Peyer's patch (tissue), 4 donors: ENCODE measurements at regions not wholly inside any gene's neighbourhood (a gene's known extent, or its start where the extent isn't known, plus 50 kb on each side); places are given as distances from the start of the nearest gene placed in this dataset.

ENCODE experiments used
- DNase-seq, 3 donors: peaks; one replicate each; pipeline ENCODE4 v3.0.0-alpha.2; 2017 to 2019
- H3K27ac ChIP-seq, 4 donors: fragments of 200-600 bp; sonication (generic); one replicate each; pipeline ENCODE4 v1.5.1; 2016 to 2019
- H3K27me3 ChIP-seq, 2 donors: fragments of 200-600 bp; sonication (generic); one replicate each; pipeline ENCODE4 v1.5.1; 2019
- H3K36me3 ChIP-seq, 3 donors: fragments of 200-600 bp; sonication (generic); one replicate each; pipeline ENCODE4 v1.5.1; 2016 to 2019
- H3K4me1 ChIP-seq, 4 donors: fragments of 200-600 bp; sonication (generic); one replicate each; pipeline ENCODE4 v1.5.1; 2016 to 2019
- H3K4me3 ChIP-seq, 4 donors: fragments of 200-600 bp; sonication (generic); 1 replicate in 3 of 4; 2 replicates in 1 of 4; pipeline ENCODE4 v1.5.1; 2016 to 2019; ENCODE audit warnings: mild to moderate bottlenecking in 1 of 4
- H3K9me3 ChIP-seq, 4 donors: fragments of 200-600 bp; sonication (generic); one replicate each; pipeline ENCODE4 v1.5.1; 2016 to 2019; ENCODE audit warnings: mild to moderate bottlenecking in 1 of 4
- POLR2A ChIP-seq, 2 donors: fragments of 450-650 bp; IDR thresholded peaks; one replicate each; pipeline ENCODE4 v1.5.1; 2017; ENCODE audit warnings: antibody characterized with exemption in 2 of 2, mild to moderate bottlenecking in 2 of 2, moderate library complexity in 2 of 2
- TF ChIP-seq, protein P1 (sequence below), 6 experiments: fragments of 450-650 bp in 4 of 6; fragments of 200-600 bp in 2 of 6; sonication (generic) in 1 of 6; IDR thresholded peaks; one replicate each; pipeline ENCODE4 v1.5.1; 2017 to 2019; ENCODE audit warnings: antibody characterized with exemption in 6 of 6, mild to moderate bottlenecking in 3 of 6, moderate library complexity in 1 of 6

DNA sequence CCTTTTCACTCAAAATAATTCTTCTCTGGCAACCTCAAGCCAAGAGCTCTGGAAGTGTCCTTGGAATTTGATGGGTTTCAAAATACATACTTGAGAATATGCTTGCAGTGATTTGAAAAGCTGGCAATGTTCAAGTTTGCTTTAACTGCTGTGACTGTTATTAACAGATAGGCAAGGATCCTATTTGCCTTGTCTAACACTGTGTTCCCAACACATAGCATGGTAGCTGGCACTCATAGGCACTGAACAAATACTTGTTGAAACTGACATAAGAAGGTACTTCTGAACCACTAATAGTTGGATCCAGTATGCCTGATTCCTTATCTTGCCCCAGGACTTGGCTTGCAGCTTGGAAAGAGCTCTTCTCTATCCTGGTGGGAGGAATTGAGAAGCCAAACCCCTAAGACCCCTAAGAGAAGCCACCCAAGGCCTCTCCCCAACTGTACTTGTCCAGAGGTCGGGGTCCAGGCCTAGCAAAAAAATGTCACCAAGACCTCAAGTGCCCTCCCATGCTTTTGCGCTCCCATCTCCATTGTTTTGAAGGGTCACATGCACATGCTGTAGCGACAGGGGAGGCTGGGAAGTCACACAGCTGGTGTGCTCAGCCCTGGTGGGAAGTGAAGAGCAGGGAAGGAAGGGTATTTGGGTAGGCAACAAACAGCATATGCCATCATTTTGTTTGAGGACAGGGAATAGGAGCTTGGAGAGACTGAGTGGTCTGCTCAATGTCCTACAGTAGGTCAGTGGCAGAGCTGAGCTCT, 118.4 kb upstream of the HAAO start:
- no peaks in the 10 kb centered on the region for H3K9me3 ChIP-seq
- peaks cover 0 to 30% (median 6%) of the 10 kb centered on the region in 4 donors for H3K4me1 ChIP-seq
- TF ChIP-seq POLR2A (IDR thresholded peaks at IDR 0.05): no peak
- TF ChIP-seq, protein P1, sequence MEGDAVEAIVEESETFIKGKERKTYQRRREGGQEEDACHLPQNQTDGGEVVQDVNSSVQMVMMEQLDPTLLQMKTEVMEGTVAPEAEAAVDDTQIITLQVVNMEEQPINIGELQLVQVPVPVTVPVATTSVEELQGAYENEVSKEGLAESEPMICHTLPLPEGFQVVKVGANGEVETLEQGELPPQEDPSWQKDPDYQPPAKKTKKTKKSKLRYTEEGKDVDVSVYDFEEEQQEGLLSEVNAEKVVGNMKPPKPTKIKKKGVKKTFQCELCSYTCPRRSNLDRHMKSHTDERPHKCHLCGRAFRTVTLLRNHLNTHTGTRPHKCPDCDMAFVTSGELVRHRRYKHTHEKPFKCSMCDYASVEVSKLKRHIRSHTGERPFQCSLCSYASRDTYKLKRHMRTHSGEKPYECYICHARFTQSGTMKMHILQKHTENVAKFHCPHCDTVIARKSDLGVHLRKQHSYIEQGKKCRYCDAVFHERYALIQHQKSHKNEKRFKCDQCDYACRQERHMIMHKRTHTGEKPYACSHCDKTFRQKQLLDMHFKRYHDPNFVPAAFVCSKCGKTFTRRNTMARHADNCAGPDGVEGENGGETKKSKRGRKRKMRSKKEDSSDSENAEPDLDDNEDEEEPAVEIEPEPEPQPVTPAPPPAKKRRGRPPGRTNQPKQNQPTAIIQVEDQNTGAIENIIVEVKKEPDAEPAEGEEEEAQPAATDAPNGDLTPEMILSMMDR (IDR thresholded peaks at IDR 0.05): no peak
- peak in 1 of 3 donors; percentile 17 for DNase-seq
- no peak overlapping the region for H3K27ac ChIP-seq
- H3K36me3 ChIP-seq: no peaks in the 10 kb centered on the region
- H3K4me3 ChIP-seq: no peak overlapping the region
- no peaks in the 10 kb centered on the region for H3K27me3 ChIP-seq

DNA sequence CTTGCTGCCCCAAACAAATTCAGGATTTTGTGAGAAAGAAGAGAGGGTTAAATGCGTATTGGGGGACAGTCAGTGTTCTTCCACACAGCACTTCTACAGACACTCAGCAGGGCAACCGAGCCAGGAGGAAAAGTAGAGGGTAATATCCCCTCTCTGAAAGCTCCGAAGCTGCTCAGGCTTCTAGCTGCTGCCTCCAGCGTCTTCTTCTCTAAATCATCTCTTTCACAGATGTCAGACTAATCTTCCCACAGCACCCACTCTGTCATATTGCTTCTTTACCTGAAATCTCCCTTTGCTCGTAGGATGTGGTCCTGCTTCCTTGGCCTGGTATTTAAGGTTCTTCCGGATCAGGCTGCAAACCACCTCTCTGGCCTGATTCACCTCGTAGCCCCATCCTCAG, 117.6 kb upstream of the HAAO start:
- TF ChIP-seq, protein P1 (IDR thresholded peaks at IDR 0.05): no peak
- TF ChIP-seq POLR2A (IDR thresholded peaks at IDR 0.05): no peak

DNA sequence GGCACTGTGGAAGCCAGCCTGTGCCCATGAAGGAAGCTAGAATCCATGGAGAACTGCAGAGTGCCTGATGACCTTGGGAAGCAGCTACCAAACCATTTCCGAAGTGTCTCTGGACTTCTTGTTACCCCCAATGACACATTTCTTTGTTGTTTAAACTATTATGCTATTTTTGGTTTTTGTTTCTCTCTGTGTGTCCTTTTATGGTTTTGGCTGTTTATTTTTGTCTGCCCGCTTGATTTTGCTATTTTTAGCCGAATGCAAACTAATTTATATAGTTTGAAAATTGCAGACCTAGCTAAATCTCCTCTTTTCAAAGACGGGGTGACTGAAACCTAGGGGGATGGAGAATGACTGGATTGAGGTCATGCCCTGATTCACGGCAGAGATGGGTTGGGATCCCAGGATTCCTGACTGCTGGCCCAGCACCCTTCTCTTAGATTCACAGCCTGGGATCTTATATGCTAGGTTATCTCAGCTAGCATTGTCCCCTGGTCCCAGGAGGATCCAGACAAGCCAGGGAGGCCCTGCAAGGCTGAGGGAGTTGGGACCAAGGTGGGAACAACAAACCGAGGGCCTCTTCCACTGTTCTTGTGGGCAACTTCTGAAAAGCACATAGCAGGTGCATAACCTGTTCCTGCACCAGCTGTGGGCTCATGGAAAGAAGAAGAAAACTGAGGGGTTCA, 116.3 kb upstream of the HAAO start:
- no peak overlapping the region for H3K4me3 ChIP-seq
- peaks cover 0 to 33% (median 6%) of the 10 kb centered on the region in 4 donors for H3K4me1 ChIP-seq
- TF ChIP-seq, protein P1 (IDR thresholded peaks at IDR 0.05): no peak
- no peak for TF ChIP-seq POLR2A (IDR thresholded peaks at IDR 0.05)
- H3K9me3 ChIP-seq: no peaks in the 10 kb centered on the region
- no peak for DNase-seq
- H3K27ac ChIP-seq: peak overlapping the region; percentile 52 to 80 (median 66)
- no peaks in the 10 kb centered on the region for H3K27me3 ChIP-seq
- no peaks in the 10 kb centered on the region for H3K36me3 ChIP-seq

More for the DNA sequence above, 117.6 kb upstream of the HAAO start:
- no peak overlapping the region for H3K4me3 ChIP-seq
- H3K27me3 ChIP-seq: no peaks in the 10 kb centered on the region
- H3K27ac ChIP-seq: no peak overlapping the region
- H3K4me1 ChIP-seq: peaks cover 0 to 36% (median 6%) of the 10 kb centered on the region in 4 donors
- no peaks in the 10 kb centered on the region for H3K9me3 ChIP-seq
- no peak for DNase-seq
- no peaks in the 10 kb centered on the region for H3K36me3 ChIP-seq

DNA sequence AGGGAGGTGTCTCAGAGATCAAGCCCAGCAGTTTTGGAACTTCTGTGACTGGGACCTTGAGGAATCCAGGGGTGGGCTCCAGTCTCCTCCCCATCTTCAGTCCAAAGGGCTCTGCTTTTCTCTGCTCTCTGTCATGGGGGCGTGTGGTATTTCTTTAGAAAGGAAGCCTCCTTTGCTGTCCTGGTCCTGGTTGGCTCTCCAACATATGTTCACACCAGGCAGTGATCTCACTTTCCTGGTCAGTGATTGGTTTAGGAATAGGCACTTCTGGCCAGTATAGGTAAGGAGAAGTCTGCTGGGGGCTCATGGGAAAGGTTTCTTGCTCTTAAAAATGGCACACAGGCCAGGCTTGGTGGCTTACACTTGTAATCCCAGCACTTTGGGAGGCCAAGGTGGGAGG, 115.5 kb upstream of the HAAO start:
- TF ChIP-seq, protein P1 (IDR thresholded peaks at IDR 0.05): no peak
- TF ChIP-seq POLR2A (IDR thresholded peaks at IDR 0.05): no peak
- DNase-seq: no peak
- H3K36me3 ChIP-seq: no peaks in the 10 kb centered on the region
- H3K27me3 ChIP-seq: no peaks in the 10 kb centered on the region
- peaks cover 0 to 26% (median 6%) of the 10 kb centered on the region in 4 donors for H3K4me1 ChIP-seq
- no peaks in the 10 kb centered on the region for H3K9me3 ChIP-seq
- no peak overlapping the region for H3K4me3 ChIP-seq
- peak overlapping the region; percentile 52 to 80 (median 66) for H3K27ac ChIP-seq

DNA sequence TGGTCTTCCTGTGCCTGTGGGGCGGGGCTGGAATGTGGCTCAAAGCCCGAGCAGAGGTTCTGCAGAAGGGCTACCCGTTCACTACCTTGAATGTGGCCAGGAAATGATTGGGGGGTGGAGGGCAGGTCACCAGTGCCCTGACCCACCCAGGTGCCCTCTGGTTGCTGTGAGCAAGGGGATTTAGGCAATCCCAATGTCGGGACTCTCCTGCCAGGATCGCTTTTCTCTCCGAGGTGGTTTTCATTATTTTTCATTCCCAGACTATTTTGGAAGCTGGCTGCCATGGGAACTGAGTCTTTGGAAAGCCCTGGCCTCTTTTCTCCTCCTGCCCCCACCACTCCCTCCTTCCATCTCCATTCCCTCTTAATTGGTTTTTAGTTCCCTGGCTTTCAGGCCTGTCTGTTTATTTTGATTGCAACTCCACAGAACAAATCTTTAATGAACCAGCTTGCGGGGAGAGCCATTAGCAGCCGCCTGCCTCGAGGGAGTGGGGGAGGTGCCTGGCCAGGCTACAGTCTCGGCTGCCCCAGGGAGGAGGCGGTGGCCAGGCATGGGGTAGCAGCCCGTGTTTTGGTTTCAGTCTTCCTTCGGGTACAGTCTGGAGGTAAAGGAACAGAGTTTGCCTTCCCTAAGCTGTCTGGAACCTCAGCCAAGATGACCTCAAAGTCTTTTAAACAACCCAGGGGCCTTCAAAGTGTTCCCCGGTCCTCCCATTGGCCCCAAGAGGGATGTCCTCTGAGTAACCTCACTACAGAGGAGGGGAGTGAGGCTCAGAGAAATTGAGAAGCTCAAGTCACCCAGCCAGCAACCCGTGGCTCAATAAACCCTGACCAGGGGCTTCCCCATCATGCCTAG, 114.4 kb upstream of the HAAO start:
- H3K27me3 ChIP-seq: no peaks in the 10 kb centered on the region
- TF ChIP-seq, protein P1 (IDR thresholded peaks at IDR 0.05): no peak
- no peak for TF ChIP-seq POLR2A (IDR thresholded peaks at IDR 0.05)
- H3K27ac ChIP-seq: peak overlapping the region; percentile 52 to 80 (median 66)
- H3K9me3 ChIP-seq: no peaks in the 10 kb centered on the region
- DNase-seq: peak in 2 of 3 donors; percentile 50 to 63
- no peak overlapping the region for H3K4me3 ChIP-seq
- H3K4me1 ChIP-seq: peaks cover 0 to 25% (median 6%) of the 10 kb centered on the region in 4 donors
- H3K36me3 ChIP-seq: no peaks in the 10 kb centered on the region
